Fibroblast of skin of scalp (primary cell): ENCODE measurements at regions not wholly inside any gene's neighbourhood (a gene's known extent, or its start where the extent isn't known, plus 50 kb on each side); places are given as distances from the start of the nearest gene placed in this dataset.

Experiments used
- DNase-seq: peaks from one replicate; pipeline ENCODE4 v3.0.0-alpha.2; 2013

GRCh38 chr18:11266781-11267480, 117.6 kb upstream of the PIEZO2 start:
- no peak for DNase-seq

GRCh38 chr18:11261486-11261885, 112.1 kb upstream of the PIEZO2 start:
- DNase-seq = no peak

GRCh38 chr18:11260961-11261461, 111.6 kb upstream of the PIEZO2 start:
- DNase-seq = no peak

GRCh38 chr18:11259469-11260150, 110.2 kb upstream of the PIEZO2 start:
- DNase-seq = peak; percentile 13

- DNase-seq = peak; percentile 61
Measured at GRCh38 chr18:11258039-11258610, 108.8 kb upstream of the PIEZO2 start.

- DNase-seq = no peak
Measured at GRCh38 chr18:11256251-11256650, 106.9 kb upstream of the PIEZO2 start.

DNA sequence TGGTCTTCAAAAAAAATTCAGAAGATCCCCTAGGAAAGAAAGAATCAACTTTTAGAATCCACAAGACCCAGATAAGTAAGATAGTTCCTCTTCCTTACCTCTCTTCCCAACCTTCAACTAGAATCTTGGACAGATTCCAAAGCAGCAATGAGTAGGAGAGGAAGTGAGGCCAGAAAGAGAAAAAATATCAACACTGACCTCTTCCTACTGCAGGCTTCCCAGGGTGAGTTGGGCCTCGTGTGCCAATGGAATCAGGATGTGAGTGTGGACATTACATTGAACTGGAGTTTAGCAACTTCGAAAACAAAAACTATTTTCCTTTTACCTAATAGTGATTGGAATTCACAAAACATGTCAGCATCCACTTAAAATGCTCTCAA, 102.5 kb upstream of the PIEZO2 start:
- peak; percentile 40 for DNase-seq

DNA sequence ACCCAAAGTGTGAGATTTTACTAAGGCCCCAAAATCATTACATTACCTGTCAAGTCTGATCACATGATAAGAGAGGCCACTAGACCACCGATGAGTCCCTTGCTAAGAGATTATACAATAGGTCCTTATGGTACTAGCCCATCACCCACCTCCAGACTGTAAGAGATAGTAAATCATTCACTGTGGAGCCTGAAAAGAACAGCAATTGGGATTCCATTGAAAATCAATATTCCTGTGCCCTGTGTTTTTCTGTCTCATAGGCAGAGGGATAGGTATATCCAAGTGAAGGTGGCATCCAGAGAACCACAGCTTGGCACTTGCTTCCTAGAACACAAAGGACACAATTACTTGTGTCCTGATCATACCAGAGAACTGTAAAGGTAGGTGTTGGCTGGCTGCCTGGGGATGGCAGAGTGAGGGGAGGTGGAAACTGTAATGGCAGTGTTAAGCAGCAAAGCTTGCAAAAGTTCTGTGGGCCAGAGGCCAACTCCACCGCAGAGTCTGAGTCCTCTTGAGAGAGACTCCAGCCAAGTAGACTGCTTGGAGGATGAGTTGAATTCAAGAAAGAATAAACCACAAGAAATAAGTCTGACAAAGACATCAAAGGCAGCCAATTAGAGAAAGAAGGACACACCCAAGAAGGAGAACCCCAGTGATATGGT, 102.0 kb upstream of the PIEZO2 start:
- DNase-seq = peak; percentile 62

GRCh38 chr18:11249391-11249790, 100.0 kb upstream of the PIEZO2 start:
- DNase-seq = no peak

GRCh38 chr18:11247381-11247970, 98.1 kb upstream of the PIEZO2 start:
- no peak for DNase-seq

DNA sequence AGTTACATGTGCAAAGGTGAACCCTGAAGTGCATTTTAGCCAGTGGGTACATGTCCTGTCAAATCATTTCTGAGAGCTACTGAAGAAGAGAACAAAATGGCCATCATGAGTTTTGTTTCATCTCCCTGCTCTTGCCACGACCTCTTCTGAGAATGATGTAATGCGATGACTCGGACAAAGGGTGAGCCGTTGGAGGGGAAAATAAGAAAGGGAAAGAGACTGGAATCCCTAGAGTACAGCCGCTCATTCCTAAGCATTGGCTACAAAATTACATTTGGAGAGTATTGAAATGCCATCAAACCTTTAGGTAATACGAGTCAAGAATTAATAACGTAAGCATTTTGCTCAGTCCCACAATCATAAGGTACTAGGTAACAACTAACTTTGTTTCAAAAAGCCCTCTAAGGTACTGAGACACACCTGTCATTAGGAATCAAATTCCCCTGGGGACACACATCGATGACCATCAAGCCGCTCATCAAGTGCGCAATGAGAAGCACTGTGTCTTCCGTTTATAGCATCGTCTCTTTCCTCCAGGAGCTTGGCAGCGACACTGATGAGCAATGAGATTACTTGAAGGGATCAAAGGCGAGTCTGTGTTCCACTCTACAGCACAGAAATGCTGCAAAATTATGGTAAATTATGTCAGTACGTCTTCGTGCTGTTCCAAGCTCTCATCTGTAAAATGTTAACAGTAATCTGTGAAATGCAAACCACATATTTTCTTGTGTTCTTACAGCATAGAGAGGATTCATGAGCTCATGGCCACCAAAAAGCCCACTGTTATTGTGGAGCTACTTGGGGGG, 97.3 kb upstream of the PIEZO2 start:
- peak; percentile 83 for DNase-seq

DNA sequence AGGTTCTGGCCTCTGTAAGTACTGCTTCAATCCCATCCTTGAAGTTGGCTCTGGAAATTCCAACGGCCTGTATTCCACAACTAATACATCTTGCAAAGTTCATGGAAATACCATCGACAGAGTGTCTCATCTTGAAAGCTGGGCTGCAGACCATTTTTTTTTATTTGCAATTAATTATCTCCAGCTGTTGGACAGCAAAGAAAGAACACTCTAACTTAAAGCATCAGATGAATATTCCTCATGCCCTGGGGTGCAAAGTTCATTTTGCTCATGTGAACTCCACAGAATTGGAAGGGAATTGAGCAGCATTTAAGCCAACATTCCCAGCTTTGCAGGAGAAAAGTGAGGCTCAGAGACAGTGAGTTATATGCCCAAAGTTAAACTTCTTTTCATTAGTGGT, 96.5 kb upstream of the PIEZO2 start:
- DNase-seq = peak; percentile 81

DNA sequence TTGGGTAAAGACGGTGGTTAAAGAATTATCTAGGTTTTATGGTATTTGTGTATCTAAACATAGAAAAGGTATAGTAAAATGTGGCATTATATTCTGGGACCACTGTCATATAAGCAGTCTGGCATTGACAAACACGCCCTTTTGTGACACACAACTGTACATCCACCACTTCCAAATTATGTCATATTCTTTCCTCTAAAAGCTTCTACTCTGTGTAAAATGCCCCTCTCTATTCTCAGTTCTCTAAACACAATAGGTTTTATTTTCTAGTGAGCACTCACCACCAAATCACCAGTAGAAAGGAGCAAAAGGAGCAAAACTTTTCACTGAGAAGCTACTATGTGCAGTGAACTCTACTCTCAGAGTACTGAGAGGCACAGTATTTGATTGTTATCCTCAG, 88.1 kb upstream of the PIEZO2 start:
- DNase-seq = no peak

DNA sequence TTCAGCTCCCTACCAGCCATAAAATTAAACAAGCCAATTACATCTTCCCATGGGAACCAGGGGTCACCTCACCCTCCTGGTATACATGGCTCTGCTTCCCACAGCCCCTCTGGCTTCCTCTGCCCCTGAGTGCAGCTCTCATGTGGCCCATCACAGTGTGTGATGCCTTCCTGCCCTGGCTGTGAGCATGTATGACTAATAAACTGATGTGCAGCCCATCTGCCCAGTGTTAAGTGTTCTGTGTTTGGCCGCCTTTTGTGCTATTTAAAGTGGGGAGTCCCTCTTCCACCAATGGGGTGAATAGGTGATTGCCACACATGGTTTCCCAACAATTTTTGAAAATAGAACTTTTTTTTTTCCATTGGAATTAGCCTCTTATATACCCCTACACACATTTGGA, 87.7 kb upstream of the PIEZO2 start:
- no peak for DNase-seq

- DNase-seq = no peak
Measured at GRCh38 chr18:11224153-11224552, 74.8 kb upstream of the PIEZO2 start.

GRCh38 chr18:11219571-11219970, 70.2 kb upstream of the PIEZO2 start:
- no peak for DNase-seq

DNA sequence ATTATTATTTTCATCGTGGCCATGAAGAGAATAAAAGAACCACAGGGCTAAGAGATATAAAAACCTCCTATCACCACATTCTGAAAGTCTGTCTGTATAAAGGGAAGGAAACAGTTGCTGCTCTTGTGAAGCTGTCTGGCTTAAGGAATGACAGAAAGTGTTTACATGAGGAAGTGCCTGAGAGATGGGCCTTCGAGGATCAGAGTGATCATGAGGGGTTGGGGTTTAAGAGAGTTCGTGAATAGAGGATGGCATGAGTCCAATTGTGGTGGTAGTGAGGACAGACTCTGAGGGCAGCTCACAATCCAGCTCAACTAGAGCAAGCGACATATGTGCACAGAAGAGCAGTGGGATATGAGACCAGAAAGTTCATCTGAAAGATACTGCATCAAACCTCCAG, 65.8 kb upstream of the PIEZO2 start:
- no peak for DNase-seq

- no peak for DNase-seq
Measured at GRCh38 chr18:11204020-11204419, 54.7 kb upstream of the PIEZO2 start.

DNA sequence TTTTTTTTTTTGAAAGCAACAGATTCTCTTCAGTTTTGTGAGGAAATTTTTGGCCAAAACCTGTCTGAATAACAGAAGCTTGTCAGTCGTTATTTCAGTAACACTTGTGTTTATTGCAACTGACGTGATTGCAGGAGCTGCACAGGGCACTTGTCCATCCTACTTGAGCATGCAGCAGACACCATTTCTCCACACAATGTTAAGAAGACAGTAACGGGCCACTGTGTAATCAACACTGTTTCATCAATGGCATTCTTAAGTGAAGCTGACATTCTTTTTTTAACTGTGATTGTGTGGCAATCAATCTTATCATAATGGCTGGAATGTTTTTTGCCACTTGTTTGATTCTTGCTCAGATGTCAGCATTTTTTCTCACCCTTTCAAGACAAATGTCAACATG, 50.1 kb upstream of the PIEZO2 start:
- DNase-seq = no peak
